HFFc6 (cell line): ENCODE measurements at regions not wholly inside any gene's neighbourhood (a gene's known extent, or its start where the extent isn't known, plus 50 kb on each side); places are given as distances from the start of the nearest gene placed in this dataset.
A peak's percentile ranks its signal among the peaks of the same experiment; 100 is the strongest.

ENCODE experiments used
- DNase-seq: peaks from one replicate; pipeline ENCODE4 v3.0.0-alpha.2; 2018
- H3K27ac Mint-ChIP-seq: 2 replicates; pipeline ENCODE4 v1.8.0; 2020; ENCODE audit warnings: mild to moderate bottlenecking, mixed read lengths
- H3K27me3 Mint-ChIP-seq: 2 replicates; pipeline ENCODE4 v1.8.0; 2021; ENCODE audit warnings: mild to moderate bottlenecking, moderate library complexity, mixed read lengths; ENCODE audit not compliant: insufficient read depth
- H3K36me3 Mint-ChIP-seq: 2 replicates; pipeline ENCODE4 v1.8.0; 2021; ENCODE audit warnings: low read depth, mixed read lengths
- H3K4me1 Mint-ChIP-seq: 2 replicates; pipeline ENCODE4 v1.8.0; 2020; ENCODE audit warnings: low read depth, mixed read lengths
- H3K4me3 Mint-ChIP-seq: 2 replicates; pipeline ENCODE4 v1.8.0; 2020; ENCODE audit warnings: mild to moderate bottlenecking, moderate library complexity, mixed read lengths
- H3K9me3 Mint-ChIP-seq: 2 replicates; pipeline ENCODE4 v1.8.0; 2020; ENCODE audit warnings: mild to moderate bottlenecking, mixed read lengths
- TF ChIP-seq, protein P1 (sequence below): fragments of 200-600 bp; sonication (generic); IDR thresholded peaks from 2 replicates; pipeline ENCODE4 v1.5.0; 2021; ENCODE audit warnings: antibody characterized with exemption, mild to moderate bottlenecking

DNA sequence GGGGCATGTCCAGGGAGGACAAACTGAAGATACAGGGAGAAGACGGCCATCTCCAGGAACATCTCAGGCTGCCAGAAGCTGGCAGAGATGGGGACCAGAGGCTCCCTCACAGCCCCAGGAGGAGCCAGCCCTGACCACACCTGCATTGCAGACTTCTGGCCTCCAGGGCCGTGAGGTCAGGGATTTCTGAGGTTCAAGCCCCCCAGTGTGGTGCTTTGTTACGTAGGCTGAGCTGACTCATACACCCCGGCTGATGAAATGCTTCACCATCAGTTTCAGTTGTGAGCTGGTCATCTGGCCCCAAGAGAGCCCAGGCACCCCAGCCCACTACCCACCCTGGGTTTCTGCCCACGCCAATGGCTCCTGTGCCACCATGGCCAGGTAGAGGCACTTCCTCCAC, 106.4 kb downstream of the SIK1 start:
- Mint-ChIP-seq H3K4me3 (no peak overlapping the region), H3K4me1 (peaks cover 18% of the 10 kb centered on the region), H3K27ac (no peak overlapping the region), H3K9me3 (peaks cover 20% of the 10 kb centered on the region), H3K27me3 (peaks cover 4% of the 10 kb centered on the region), H3K36me3 (peaks cover 5% of the 10 kb centered on the region)
- TF ChIP-seq, protein P1, sequence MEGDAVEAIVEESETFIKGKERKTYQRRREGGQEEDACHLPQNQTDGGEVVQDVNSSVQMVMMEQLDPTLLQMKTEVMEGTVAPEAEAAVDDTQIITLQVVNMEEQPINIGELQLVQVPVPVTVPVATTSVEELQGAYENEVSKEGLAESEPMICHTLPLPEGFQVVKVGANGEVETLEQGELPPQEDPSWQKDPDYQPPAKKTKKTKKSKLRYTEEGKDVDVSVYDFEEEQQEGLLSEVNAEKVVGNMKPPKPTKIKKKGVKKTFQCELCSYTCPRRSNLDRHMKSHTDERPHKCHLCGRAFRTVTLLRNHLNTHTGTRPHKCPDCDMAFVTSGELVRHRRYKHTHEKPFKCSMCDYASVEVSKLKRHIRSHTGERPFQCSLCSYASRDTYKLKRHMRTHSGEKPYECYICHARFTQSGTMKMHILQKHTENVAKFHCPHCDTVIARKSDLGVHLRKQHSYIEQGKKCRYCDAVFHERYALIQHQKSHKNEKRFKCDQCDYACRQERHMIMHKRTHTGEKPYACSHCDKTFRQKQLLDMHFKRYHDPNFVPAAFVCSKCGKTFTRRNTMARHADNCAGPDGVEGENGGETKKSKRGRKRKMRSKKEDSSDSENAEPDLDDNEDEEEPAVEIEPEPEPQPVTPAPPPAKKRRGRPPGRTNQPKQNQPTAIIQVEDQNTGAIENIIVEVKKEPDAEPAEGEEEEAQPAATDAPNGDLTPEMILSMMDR = no peak
- no peak for DNase-seq

DNA sequence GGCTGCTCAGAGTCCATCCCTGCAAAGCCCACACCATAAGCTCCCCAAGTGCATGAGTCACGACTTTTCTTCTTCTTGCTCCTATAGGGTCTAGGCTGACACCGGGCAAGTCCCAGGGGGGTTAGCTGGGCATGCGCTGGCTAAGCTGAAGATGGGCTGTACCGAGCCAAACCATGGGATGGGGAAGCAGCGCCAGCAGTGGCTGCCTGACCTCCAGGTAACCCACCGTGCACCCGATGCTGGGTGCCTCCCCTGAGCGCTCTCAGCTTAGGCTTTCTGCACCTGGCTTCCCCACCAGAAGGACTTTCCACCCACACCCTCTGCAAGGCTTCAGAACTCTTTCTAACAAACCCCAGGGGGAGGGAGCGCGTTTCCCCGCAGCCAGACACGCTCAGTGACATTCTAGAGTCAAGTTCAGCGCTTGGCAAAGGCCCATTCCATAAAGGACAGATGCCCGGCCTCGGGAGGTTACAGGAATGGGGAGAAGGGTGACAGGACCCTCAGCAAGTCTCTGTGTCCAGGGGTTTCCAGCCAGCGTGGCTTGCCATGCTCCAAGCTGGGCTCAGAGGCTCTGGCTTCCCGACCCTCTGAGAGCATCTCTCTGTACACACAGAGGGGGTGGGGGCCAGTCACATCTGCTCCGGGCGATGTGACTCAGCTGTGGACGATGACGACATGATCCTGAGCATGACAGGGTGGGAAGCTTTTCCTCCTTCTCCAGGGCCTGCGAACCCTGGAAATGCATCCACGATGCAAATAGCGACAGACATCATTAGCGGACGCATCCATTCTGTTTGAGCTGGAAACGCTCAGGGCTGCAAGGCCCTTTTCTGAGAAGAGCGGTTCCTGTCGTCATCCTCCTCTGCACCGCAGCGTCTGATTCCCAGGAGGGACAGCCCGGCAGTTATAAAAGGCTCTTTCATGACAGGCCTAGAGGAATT, 107.8 kb downstream of the SIK1 start:
- Mint-ChIP-seq H3K4me3 (no peak overlapping the region), H3K36me3 (peaks cover 5% of the 10 kb centered on the region), H3K27ac (peak overlapping the region; percentile 33; the same call in 1 of the 2 replicates), H3K27me3 (peaks cover 8% of the 10 kb centered on the region), H3K4me1 (peaks cover 18% of the 10 kb centered on the region), H3K9me3 (peaks cover 20% of the 10 kb centered on the region)
- peak; percentile 46 for DNase-seq
- TF ChIP-seq, protein P1 = no peak

DNA sequence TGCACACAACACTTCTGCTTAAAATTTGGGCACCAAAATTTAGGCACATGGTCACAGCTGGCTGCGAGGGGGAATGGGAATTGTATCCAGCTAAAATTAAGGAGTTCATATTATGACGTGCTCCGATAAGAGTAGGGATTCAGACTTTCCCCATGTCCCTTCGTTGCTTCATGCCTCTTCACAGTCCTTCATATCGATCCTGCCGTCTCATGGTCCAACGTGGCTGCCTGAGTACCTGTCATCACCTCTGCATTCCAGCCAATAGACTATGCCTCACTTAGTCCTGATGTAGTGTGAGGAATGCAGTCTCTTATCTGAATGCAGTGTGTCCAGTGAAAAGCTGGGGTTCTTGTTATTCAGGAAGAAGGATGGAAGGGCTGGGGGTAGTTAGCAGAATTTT, 108.6 kb downstream of the SIK1 start:
- Mint-ChIP-seq H3K4me3 (no peak overlapping the region), H3K27ac (no peak overlapping the region), H3K4me1 (peaks cover 18% of the 10 kb centered on the region), H3K27me3 (peaks cover 8% of the 10 kb centered on the region), H3K9me3 (peaks cover 20% of the 10 kb centered on the region), H3K36me3 (peaks cover 5% of the 10 kb centered on the region)
- TF ChIP-seq, protein P1 = no peak
- no peak for DNase-seq

- Mint-ChIP-seq H3K4me3 (no peak overlapping the region), H3K27ac (no peak overlapping the region), H3K9me3 (peaks cover 20% of the 10 kb centered on the region), H3K27me3 (peaks cover 7% of the 10 kb centered on the region), H3K4me1 (peaks cover 18% of the 10 kb centered on the region), H3K36me3 (peaks cover 5% of the 10 kb centered on the region)
- DNase-seq = no peak
- TF ChIP-seq, protein P1 = peak; percentile 32; the same call in 1 of the 2 replicates
These were observed 109.0 kb downstream of the SIK1 start for GRCh38 chr21:43317959-43318358.

GRCh38 chr21:43317254-43317748, 109.6 kb downstream of the SIK1 start:
- Mint-ChIP-seq H3K4me1 (peaks cover 18% of the 10 kb centered on the region), H3K4me3 (no peak overlapping the region), H3K36me3 (peaks cover 5% of the 10 kb centered on the region), H3K9me3 (peaks cover 20% of the 10 kb centered on the region), H3K27ac (no peak overlapping the region), H3K27me3 (peaks cover 7% of the 10 kb centered on the region)
- no peak for DNase-seq
- TF ChIP-seq, protein P1 = no peak
